GM12892 (cell line): ENCODE measurements at regions not wholly inside any gene's neighbourhood (a gene's known extent, or its start where the extent isn't known, plus 50 kb on each side); places are given as distances from the start of the nearest gene placed in this dataset.

Source experiments
- DNase-seq: peaks from one replicate; pipeline ENCODE4 v3.0.0; 2011; ENCODE audit not compliant: insufficient read length
- FAIRE-seq: peaks from 2 replicates; lab custom pipeline; 2011; peaks lifted over from hg19 to GRCh38; lab: Jason Lieb, UNC
- POLR2A ChIP-seq: IDR thresholded peaks from 2 replicates; pipeline ENCODE4 v1.6.1; 2011; ENCODE audit warnings: low read depth, low read length, control low read depth
- POLR2AphosphoS5 ChIP-seq: IDR thresholded peaks from 2 replicates; pipeline ENCODE4 v1.6.1; 2011; ENCODE audit warnings: low read depth, low read length, control low read depth
- TAF1 ChIP-seq: IDR thresholded peaks from 2 replicates; pipeline ENCODE4 v1.6.1; 2011; ENCODE audit warnings: low read depth, mild to moderate bottlenecking, control low read depth, low read length, borderline replicate concordance

GRCh38 chr5:88610586-88610985 lies 272.4 kb downstream of the MEF2C start:
- DNase-seq (no peak), FAIRE-seq (no peak)
- TF ChIP-seq POLR2AphosphoS5 (no peak), POLR2A (no peak), TAF1 (no peak)

GRCh38 chr5:88607492-88607891 lies 275.5 kb downstream of the MEF2C start:
- FAIRE-seq (no peak), DNase-seq (no peak)
- TF ChIP-seq POLR2A = no peak
- no peak for TF ChIP-seq TAF1
- no peak for TF ChIP-seq POLR2AphosphoS5

- FAIRE-seq = no peak
Measured at GRCh38 chr5:88606626-88607025, 276.4 kb downstream of the MEF2C start.

GRCh38 chr5:88606173-88606572 lies 276.8 kb downstream of the MEF2C start:
- FAIRE-seq = no peak
- TF ChIP-seq POLR2AphosphoS5 (no peak), POLR2A (no peak), TAF1 (no peak)
- DNase-seq = no peak

More at GRCh38 chr5:88606626-88607025, 276.4 kb downstream of the MEF2C start:
- TF ChIP-seq POLR2AphosphoS5 (no peak), TAF1 (no peak), POLR2A (no peak)
- no peak for DNase-seq

GRCh38 chr5:88602584-88602983 lies 280.4 kb downstream of the MEF2C start:
- no peak for FAIRE-seq
- no peak for DNase-seq
- TF ChIP-seq TAF1 (no peak), POLR2AphosphoS5 (no peak), POLR2A (no peak)

- no peak for TF ChIP-seq TAF1
- no peak for TF ChIP-seq POLR2A
- DNase-seq = no peak
- no peak for FAIRE-seq
Measured at GRCh38 chr5:88594441-88594840, 288.5 kb downstream of the MEF2C start.

GRCh38 chr5:88588609-88589008 lies 294.4 kb downstream of the MEF2C start:
- FAIRE-seq (no peak), DNase-seq (no peak)
- no peak for TF ChIP-seq POLR2AphosphoS5

- DNase-seq (no peak), FAIRE-seq (no peak)
- TF ChIP-seq TAF1 (no peak), POLR2A (no peak), POLR2AphosphoS5 (no peak)
Measured at GRCh38 chr5:88583471-88583870, 299.5 kb downstream of the MEF2C start.

GRCh38 chr5:88558366-88558765 lies 289.7 kb upstream of the TMEM161B start:
- DNase-seq = no peak
- no peak for TF ChIP-seq TAF1
- no peak for FAIRE-seq

- FAIRE-seq (no peak), DNase-seq (no peak)
- no peak for TF ChIP-seq POLR2A
- TF ChIP-seq POLR2AphosphoS5 = no peak
- TF ChIP-seq TAF1 = no peak
Measured at GRCh38 chr5:88557881-88558280, 289.2 kb upstream of the TMEM161B start.

GRCh38 chr5:88557131-88557530 lies 288.5 kb upstream of the TMEM161B start:
- DNase-seq (no peak), FAIRE-seq (no peak)
- TF ChIP-seq POLR2A (no peak), POLR2AphosphoS5 (no peak), TAF1 (no peak)

GRCh38 chr5:88556406-88556805 lies 287.8 kb upstream of the TMEM161B start:
- DNase-seq (no peak), FAIRE-seq (no peak)
- TF ChIP-seq POLR2AphosphoS5 (no peak), TAF1 (no peak), POLR2A (no peak)

GRCh38 chr5:88555674-88556073 lies 287.0 kb upstream of the TMEM161B start:
- DNase-seq (no peak), FAIRE-seq (no peak)
- no peak for TF ChIP-seq POLR2AphosphoS5
- TF ChIP-seq TAF1 = no peak
- TF ChIP-seq POLR2A = no peak

- TF ChIP-seq POLR2A (no peak), TAF1 (no peak), POLR2AphosphoS5 (no peak)
- FAIRE-seq (no peak), DNase-seq (no peak)
Measured at GRCh38 chr5:88553986-88554385, 285.3 kb upstream of the TMEM161B start.
